Large intestine (tissue), 3 donors: ENCODE measurements at regions not wholly inside any gene's neighbourhood (a gene's known extent, or its start where the extent isn't known, plus 50 kb on each side); places are given as distances from the start of the nearest gene placed in this dataset.

ENCODE experiments used
- DNase-seq, 2 donors: peaks; one replicate each; pipeline versions ENCODE4 v3.0.0 to v3.0.0-alpha.2; 2013
- H3K27ac ChIP-seq: one replicate; pipeline ENCODE4 v1.5.1; 2013; ENCODE audit warnings: low read length
- H3K27me3 ChIP-seq: 2 replicates; pipeline ENCODE4 v1.6.1; 2013; ENCODE audit warnings: low read length; ENCODE audit not compliant: control insufficient read depth, insufficient read depth
- H3K36me3 ChIP-seq: 2 replicates; pipeline ENCODE4 v1.6.1; 2013; ENCODE audit warnings: low read length; ENCODE audit not compliant: control insufficient read depth, insufficient read depth
- H3K4me1 ChIP-seq: one replicate; pipeline ENCODE4 v1.6.1; 2013; ENCODE audit warnings: low read length; ENCODE audit not compliant: control insufficient read depth, insufficient read depth
- H3K4me3 ChIP-seq: one replicate; pipeline ENCODE4 v1.5.1; 2013; ENCODE audit warnings: low read length
- H3K9me3 ChIP-seq: one replicate; pipeline ENCODE4 v1.6.1; 2013; ENCODE audit warnings: mild to moderate bottlenecking, low read depth, low read length, moderate library complexity; ENCODE audit not compliant: control insufficient read depth
- WGBS: methylation state at CpG from one replicate; pipeline ENCODE4 v1.1.5; 2013; ENCODE audit warnings: low lambda C conversion rate; ENCODE audit not compliant: insufficient coverage; 5-methylcytosine and 5-hydroxymethylcytosine counted together

DNA sequence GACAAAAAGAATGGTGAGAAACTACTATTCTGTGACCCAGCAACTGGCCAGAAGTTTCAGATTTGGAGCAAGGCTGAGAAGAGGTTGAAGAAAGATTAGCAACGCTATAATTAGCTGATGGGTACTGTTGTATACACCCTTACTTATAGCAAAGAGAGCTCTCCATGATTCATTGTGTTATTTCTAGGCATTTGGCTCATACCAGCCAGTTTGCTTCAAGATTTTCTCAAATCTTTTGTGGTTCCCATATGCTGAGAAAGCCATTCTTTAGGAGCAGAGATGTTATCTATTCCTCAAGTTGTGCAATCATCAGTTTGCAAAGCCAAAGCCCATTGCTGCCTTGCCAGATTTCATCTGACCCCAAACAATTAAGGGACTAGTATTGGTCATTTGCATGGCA is 179.4 kb downstream of the ETS1 start:
- H3K27ac ChIP-seq, result no peak overlapping the region
- DNase-seq, result no peak
- no peaks in the 10 kb centered on the region for H3K9me3 ChIP-seq
- no CpG with 5 or more reads among the region's 1 CpG for WGBS
- H3K4me3 ChIP-seq, result no peak overlapping the region
- peaks cover 15% of the 10 kb centered on the region for H3K4me1 ChIP-seq
- H3K27me3 ChIP-seq, result no peaks in the 10 kb centered on the region
- H3K36me3 ChIP-seq, result no peaks in the 10 kb centered on the region

GRCh38 chr11:128405714-128406662 is 181.4 kb downstream of the ETS1 start:
- no peak for DNase-seq
- no peaks in the 10 kb centered on the region for H3K9me3 ChIP-seq
- no peaks in the 10 kb centered on the region for H3K36me3 ChIP-seq
- 100% methylated on average over 1 of the region's 8 CpGs for WGBS
- no peak overlapping the region for H3K4me3 ChIP-seq
- no peak overlapping the region for H3K27ac ChIP-seq
- H3K27me3 ChIP-seq, result no peaks in the 10 kb centered on the region
- no peaks in the 10 kb centered on the region for H3K4me1 ChIP-seq

DNA sequence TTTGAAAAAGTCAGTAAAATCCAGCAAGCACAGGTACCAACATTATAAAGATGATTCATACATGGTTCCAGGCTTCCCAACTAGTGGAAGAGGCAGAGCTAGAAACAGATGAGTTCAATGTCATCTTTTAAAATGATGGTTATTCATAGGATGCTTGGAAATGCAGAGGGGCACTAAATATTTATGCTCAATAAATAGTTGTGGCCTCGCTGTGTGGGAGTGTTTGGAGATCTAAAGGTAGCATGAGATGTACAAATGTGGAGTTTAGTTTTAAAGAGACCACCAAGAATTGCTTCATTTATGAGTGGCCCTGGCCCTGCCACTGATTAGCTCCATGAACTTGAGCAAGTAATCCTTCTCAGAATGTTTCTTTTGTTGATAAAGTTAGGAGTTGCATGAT is 182.2 kb downstream of the ETS1 start:
- Histone ChIP-seq H3K36me3 (no peaks in the 10 kb centered on the region), H3K27me3 (no peaks in the 10 kb centered on the region), H3K9me3 (no peaks in the 10 kb centered on the region), H3K27ac (no peak overlapping the region), H3K4me1 (no peaks in the 10 kb centered on the region), H3K4me3 (no peak overlapping the region)
- DNase-seq, result no peak
- WGBS, result 80% methylated on average over 1 of the region's 1 CpG

DNA sequence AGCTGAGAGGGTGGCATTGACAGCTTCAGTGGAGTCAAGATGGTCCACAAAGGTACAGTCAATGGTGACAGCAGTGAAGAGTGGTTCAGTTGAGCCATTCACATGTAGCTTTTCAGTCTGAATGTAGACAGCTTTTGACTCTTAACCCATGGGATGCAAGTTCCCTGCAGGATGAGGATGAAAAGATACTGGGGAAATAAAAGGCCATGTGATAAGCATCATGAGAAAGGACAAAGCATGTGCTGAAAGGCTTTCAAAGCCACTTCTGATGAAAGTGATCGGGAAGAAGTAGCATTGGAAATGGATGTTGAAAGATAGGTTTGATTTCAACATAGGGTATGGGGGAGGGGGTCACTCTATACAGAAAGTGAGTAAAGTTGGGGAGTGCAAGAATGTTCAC is 182.9 kb downstream of the ETS1 start:
- WGBS, result no CpG with 5 or more reads among the region's 1 CpG
- H3K4me3 ChIP-seq, result no peak overlapping the region
- no peaks in the 10 kb centered on the region for H3K9me3 ChIP-seq
- no peaks in the 10 kb centered on the region for H3K27me3 ChIP-seq
- no peaks in the 10 kb centered on the region for H3K36me3 ChIP-seq
- DNase-seq, result no peak
- no peak overlapping the region for H3K27ac ChIP-seq
- H3K4me1 ChIP-seq, result no peaks in the 10 kb centered on the region

- no peaks in the 10 kb centered on the region for H3K9me3 ChIP-seq
- DNase-seq, result no peak
- H3K4me3 ChIP-seq, result no peak overlapping the region
- no peak overlapping the region for H3K27ac ChIP-seq
- H3K36me3 ChIP-seq, result no peaks in the 10 kb centered on the region
- H3K27me3 ChIP-seq, result no peaks in the 10 kb centered on the region
- H3K4me1 ChIP-seq, result no peaks in the 10 kb centered on the region
- WGBS, result 87% methylated on average over 3 of the region's 8 CpGs
Measured at GRCh38 chr11:128400382-128401203, 186.8 kb downstream of the ETS1 start.

DNA sequence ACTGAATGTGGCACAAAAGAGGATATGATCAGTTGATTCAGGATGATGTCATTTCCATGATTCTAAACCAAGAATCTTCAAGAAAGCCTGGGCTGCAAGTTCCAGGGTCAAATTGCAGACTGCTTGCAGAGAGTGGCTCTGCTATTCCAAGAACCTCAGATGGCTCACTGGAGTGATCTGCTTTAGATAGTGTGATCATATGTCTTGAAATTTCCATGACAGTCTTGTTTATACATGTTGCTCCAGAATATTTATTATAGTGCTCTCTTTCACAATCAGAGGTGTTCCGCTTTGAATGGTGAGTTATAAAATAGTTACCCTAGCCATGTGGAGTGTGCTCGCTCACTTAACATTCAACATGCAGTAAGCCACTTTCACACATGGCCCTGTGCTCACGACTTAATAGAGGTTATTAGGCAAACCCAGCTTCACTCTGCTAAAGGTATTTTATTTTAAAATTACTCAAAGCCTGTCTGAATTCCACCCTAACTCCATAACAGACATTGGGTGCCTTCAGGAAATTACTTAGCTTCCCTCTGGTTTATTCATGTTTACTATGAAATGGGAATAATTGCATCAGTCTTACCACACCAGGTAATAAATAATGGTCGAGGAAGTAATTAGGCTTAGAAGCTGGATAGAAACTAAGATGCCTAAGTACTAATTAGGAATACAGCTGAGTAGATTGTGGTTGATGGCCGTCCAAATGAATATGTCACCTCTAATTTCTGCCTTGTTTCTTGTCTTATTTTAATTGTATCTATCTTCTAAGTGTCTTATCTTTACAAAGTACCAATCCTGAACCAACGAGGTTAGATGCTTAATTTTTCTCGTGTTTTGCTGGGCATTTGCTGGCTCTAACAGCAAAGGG is 187.9 kb downstream of the ETS1 start:
- no peak for DNase-seq
- Histone ChIP-seq H3K9me3 (no peaks in the 10 kb centered on the region), H3K4me1 (no peaks in the 10 kb centered on the region), H3K27ac (no peak overlapping the region), H3K4me3 (no peak overlapping the region), H3K27me3 (no peaks in the 10 kb centered on the region), H3K36me3 (no peaks in the 10 kb centered on the region)
- WGBS, result 79% methylated on average over 3 of the region's 7 CpGs

GRCh38 chr11:128398517-128399250 is 188.7 kb downstream of the ETS1 start:
- no peaks in the 10 kb centered on the region for H3K27me3 ChIP-seq
- no peaks in the 10 kb centered on the region for H3K4me1 ChIP-seq
- no peaks in the 10 kb centered on the region for H3K9me3 ChIP-seq
- no peak overlapping the region for H3K27ac ChIP-seq
- no CpG with 5 or more reads among the region's 2 CpGs for WGBS
- no peak for DNase-seq
- no peak overlapping the region for H3K4me3 ChIP-seq
- no peaks in the 10 kb centered on the region for H3K36me3 ChIP-seq

DNA sequence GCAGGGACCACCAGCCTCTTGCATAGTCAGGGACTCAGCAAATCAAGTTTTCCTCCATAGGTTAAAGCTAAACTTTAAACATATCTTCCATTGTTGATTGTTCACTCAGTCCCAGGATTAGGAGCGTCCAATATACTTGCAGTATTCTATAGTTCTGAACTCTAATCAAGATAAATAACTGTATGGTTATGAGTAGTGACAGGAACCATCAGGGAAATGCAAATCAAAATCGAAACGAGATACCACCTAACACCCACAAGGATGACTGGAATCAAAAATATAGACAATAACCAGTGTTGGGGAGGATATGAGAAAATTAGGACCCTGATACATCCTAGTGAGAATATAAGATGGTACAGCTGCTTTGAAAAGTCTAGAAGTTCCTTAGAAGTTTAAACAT is 190.0 kb downstream of the ETS1 start:
- H3K4me1 ChIP-seq, result peaks cover under 1% of the 10 kb centered on the region
- 94% methylated on average over 3 of the region's 3 CpGs for WGBS
- DNase-seq, result no peak
- H3K4me3 ChIP-seq, result no peak overlapping the region
- H3K9me3 ChIP-seq, result no peaks in the 10 kb centered on the region
- H3K27ac ChIP-seq, result no peak overlapping the region
- no peaks in the 10 kb centered on the region for H3K27me3 ChIP-seq
- no peaks in the 10 kb centered on the region for H3K36me3 ChIP-seq

GRCh38 chr11:128394431-128395089 is 192.8 kb downstream of the ETS1 start:
- Histone ChIP-seq H3K4me1 (peaks cover 6% of the 10 kb centered on the region), H3K27ac (no peak overlapping the region), H3K36me3 (no peaks in the 10 kb centered on the region), H3K4me3 (no peak overlapping the region), H3K27me3 (no peaks in the 10 kb centered on the region), H3K9me3 (no peaks in the 10 kb centered on the region)
- no peak for DNase-seq
- WGBS, result no CpG with 5 or more reads among the region's 4 CpGs
